HL-60 (cell line): ENCODE measurements at regions not wholly inside any gene's neighbourhood (a gene's known extent, or its start where the extent isn't known, plus 50 kb on each side); places are given as distances from the start of the nearest gene placed in this dataset.

Source experiments
- DNase-seq, 2 experiments: peaks; one replicate each; pipeline ENCODE4 v3.0.0-alpha.2; 2010 to 2020; ENCODE audit warnings: low read depth in 1 of 2, low spot score in 1 of 2
- H3K27ac ChIP-seq: fragments of 250-450 bp; sonication (Bioruptor Pico); replicated peaks from 2 replicates; pipeline ENCODE4 v1.5.1; 2020; ENCODE audit warnings: mild to moderate bottlenecking, moderate library complexity
- H3K27me3 ChIP-seq: fragments of 250-450 bp; sonication (Bioruptor Pico); 2 replicates; pipeline ENCODE4 v1.5.1; 2021; ENCODE audit warnings: mild to moderate bottlenecking, moderate library complexity; ENCODE audit not compliant: insufficient read depth, poor library complexity, severe bottlenecking
- H3K4me3 ChIP-seq: replicated peaks from 2 replicates; pipeline ENCODE4 v1.5.1; 2011; ENCODE audit warnings: mild to moderate bottlenecking, control low read depth, low read length; ENCODE audit not compliant: insufficient read depth
- CTCF ChIP-seq: IDR thresholded peaks from one replicate; pipeline ENCODE4 v1.5.1; 2011; ENCODE audit warnings: low read length, control low read depth, inconsistent platforms; ENCODE audit not compliant: insufficient read depth
- GABPA ChIP-seq: IDR thresholded peaks from 2 replicates; pipeline ENCODE4 v1.6.1; 2012; ENCODE audit warnings: low read depth
- POLR2AphosphoS5 ChIP-seq: IDR thresholded peaks from 2 replicates; pipeline ENCODE4 v1.6.1; 2012; ENCODE audit warnings: low read depth
- REST ChIP-seq: IDR thresholded peaks from 2 replicates; pipeline ENCODE4 v1.6.1; 2012; ENCODE audit warnings: low read depth; ENCODE audit not compliant: insufficient replicate concordance
- SPI1 ChIP-seq: IDR thresholded peaks from 2 replicates; pipeline ENCODE4 v1.6.1; 2012; ENCODE audit warnings: low read depth, mild to moderate bottlenecking, borderline replicate concordance

GRCh38 chr4:22019676-22020075 is 71.1 kb upstream of the KCNIP4 start:
- no peak for DNase-seq
- Histone ChIP-seq H3K27ac (no peak overlapping the region), H3K4me3 (no peak overlapping the region), H3K27me3 (no peaks in the 10 kb centered on the region)
- TF ChIP-seq GABPA (no peak), POLR2AphosphoS5 (no peak)

- Histone ChIP-seq H3K4me3 (no peak overlapping the region), H3K27ac (no peak overlapping the region), H3K27me3 (no peaks in the 10 kb centered on the region)
- TF ChIP-seq POLR2AphosphoS5: no peak
- TF ChIP-seq SPI1: no peak
- TF ChIP-seq CTCF: no peak
- no peak for TF ChIP-seq REST
- no peak for TF ChIP-seq GABPA
- DNase-seq: peak in 1 of 2 experiments; percentile 55
These were observed 65.7 kb upstream of the KCNIP4 start for GRCh38 chr4:22014222-22014741.

- Histone ChIP-seq H3K27me3 (no peaks in the 10 kb centered on the region), H3K4me3 (no peak overlapping the region), H3K27ac (no peak overlapping the region)
- no peak for TF ChIP-seq SPI1
- TF ChIP-seq REST: peak; percentile 86
- no peak for DNase-seq
These were observed 55.3 kb upstream of the KCNIP4 start for GRCh38 chr4:22003878-22004277.
